Naive B cell (primary cell): ENCODE measurements at regions not wholly inside any gene's neighbourhood (a gene's known extent, or its start where the extent isn't known, plus 50 kb on each side); places are given as distances from the start of the nearest gene placed in this dataset.
"Not testable (repeated sequence)": the region's sequence is repeated elsewhere in the genome, so short reads cannot be mapped to it uniquely, and the experiment has no call there.

ENCODE experiments used
- ATAC-seq, 2 donors: fragments of 150-1000 bp; cut with Tn5 transposase; 2 replicates each; pipeline ENCODE4 v1.10.0; 2021; ENCODE audit warnings: low read depth in 2 of 2, mild to moderate bottlenecking in 2 of 2, moderate library complexity in 2 of 2
- DNase-seq: peaks from one replicate; pipeline ENCODE4 v3.0.0; 2022
- H3K27ac Mint-ChIP-seq, 6 donors: one replicate each; pipeline ENCODE4 v1.8.0; 2020 to 2022; ENCODE audit warnings: mild to moderate bottlenecking in 6 of 6, mixed read lengths in 6 of 6, moderate library complexity in 5 of 6, inconsistent platforms in 2 of 6
- H3K27me3 Mint-ChIP-seq, 3 donors: one replicate each; pipeline ENCODE4 v1.8.0; 2021 to 2022; ENCODE audit warnings: mixed read lengths in 3 of 3, mild to moderate bottlenecking in 1 of 3
- H3K36me3 Mint-ChIP-seq, 2 donors: one replicate each; pipeline ENCODE4 v1.8.0; 2020 to 2022; ENCODE audit warnings: mixed read lengths in 2 of 2, inconsistent platforms in 1 of 2, mild to moderate bottlenecking in 1 of 2
- H3K4me1 Mint-ChIP-seq, 3 donors: one replicate each; pipeline ENCODE4 v1.8.0; 2020 to 2022; ENCODE audit warnings: mixed read lengths in 3 of 3, inconsistent platforms in 1 of 3, mild to moderate bottlenecking in 1 of 3, moderate library complexity in 1 of 3
- H3K4me3 Mint-ChIP-seq, 8 donors: one replicate each; pipeline ENCODE4 v1.8.0; 2020 to 2022; ENCODE audit warnings: mild to moderate bottlenecking in 8 of 8, mixed read lengths in 8 of 8, moderate library complexity in 8 of 8, inconsistent platforms in 2 of 8
- H3K9me3 Mint-ChIP-seq, 7 donors: one replicate each; pipeline ENCODE4 v1.8.0; 2020 to 2022; ENCODE audit warnings: mixed read lengths in 7 of 7, mild to moderate bottlenecking in 5 of 7, inconsistent platforms in 2 of 7, moderate library complexity in 1 of 7

GRCh38 chr11:96481771-96482170 lies 92.0 kb downstream of the JRKL start:
- Mint-ChIP-seq H3K9me3 (peaks cover 0 to 12% (median 4%) of the 10 kb centered on the region in 7 donors), H3K36me3 (no peaks in the 10 kb centered on the region), H3K27me3 (peaks cover 15 to 22% (median 19%) of the 10 kb centered on the region in 3 donors), H3K4me1 (no peaks in the 10 kb centered on the region), H3K27ac (no peak overlapping the region), H3K4me3 (no peak overlapping the region)
- no peak for DNase-seq
- ATAC-seq, result no peak

GRCh38 chr11:96482193-96482592 lies 92.4 kb downstream of the JRKL start:
- no peak overlapping the region for H3K4me3 Mint-ChIP-seq
- no peaks in the 10 kb centered on the region for H3K36me3 Mint-ChIP-seq
- H3K4me1 Mint-ChIP-seq, result no peaks in the 10 kb centered on the region
- no peak for ATAC-seq
- H3K27me3 Mint-ChIP-seq, result peaks cover 15 to 22% (median 19%) of the 10 kb centered on the region in 3 donors
- no peak for DNase-seq
- H3K27ac Mint-ChIP-seq, result no peak overlapping the region
- peaks cover 0 to 8% (median 3%) of the 10 kb centered on the region in 7 donors for H3K9me3 Mint-ChIP-seq

- DNase-seq, result no peak
- Mint-ChIP-seq H3K4me1 (no peaks in the 10 kb centered on the region), H3K36me3 (no peaks in the 10 kb centered on the region), H3K27me3 (peaks cover 22 to 28% (median 22%) of the 10 kb centered on the region in 3 donors), H3K4me3 (no peak overlapping the region), H3K9me3 (peaks cover 0 to 6% (median 1%) of the 10 kb centered on the region in 7 donors), H3K27ac (peak overlapping the region in 1 of 6 donors; percentile 5)
- ATAC-seq, result no peak
These were observed 93.7 kb downstream of the JRKL start for GRCh38 chr11:96483374-96483955.

GRCh38 chr11:96484361-96484760 lies 94.5 kb downstream of the JRKL start:
- Mint-ChIP-seq H3K9me3 (peaks cover 0 to 11% (median 0%) of the 10 kb centered on the region in 7 donors), H3K4me1 (no peaks in the 10 kb centered on the region), H3K4me3 (no peak overlapping the region), H3K27ac (no peak overlapping the region), H3K27me3 (peaks cover 26 to 29% (median 28%) of the 10 kb centered on the region in 3 donors), H3K36me3 (no peaks in the 10 kb centered on the region)
- DNase-seq (no peak), ATAC-seq (no peak)

GRCh38 chr11:96486890-96487611 lies 97.2 kb downstream of the JRKL start:
- Mint-ChIP-seq H3K36me3 (no peaks in the 10 kb centered on the region), H3K27me3 (peaks cover 28 to 43% (median 32%) of the 10 kb centered on the region in 3 donors), H3K27ac (no peak overlapping the region), H3K9me3 (peaks cover 0 to 11% (median 2%) of the 10 kb centered on the region in 7 donors), H3K4me1 (no peaks in the 10 kb centered on the region), H3K4me3 (no peak overlapping the region)
- DNase-seq (no peak), ATAC-seq (no peak)

- Mint-ChIP-seq H3K27me3 (peaks cover 19 to 40% (median 24%) of the 10 kb centered on the region in 3 donors), H3K9me3 (peaks cover 0 to 11% (median 2%) of the 10 kb centered on the region in 7 donors)
- not testable (repeated sequence) for DNase-seq, H3K4me1 Mint-ChIP-seq, H3K36me3 Mint-ChIP-seq, H3K4me3 Mint-ChIP-seq, H3K27ac Mint-ChIP-seq, ATAC-seq
These were observed 99.1 kb downstream of the JRKL start for GRCh38 chr11:96488911-96489310.

GRCh38 chr11:96500440-96500839 lies 110.6 kb downstream of the JRKL start:
- no peak for DNase-seq
- peaks cover 0 to 5% (median 0%) of the 10 kb centered on the region in 7 donors for H3K9me3 Mint-ChIP-seq
- no peaks in the 10 kb centered on the region for H3K36me3 Mint-ChIP-seq
- H3K27ac Mint-ChIP-seq, result no peak overlapping the region
- no peaks in the 10 kb centered on the region for H3K4me1 Mint-ChIP-seq
- peaks cover 0 to 9% (median 3%) of the 10 kb centered on the region in 3 donors for H3K27me3 Mint-ChIP-seq
- ATAC-seq, result no peak
- H3K4me3 Mint-ChIP-seq, result no peak overlapping the region

- no peaks in the 10 kb centered on the region for H3K9me3 Mint-ChIP-seq
- no peak overlapping the region for H3K4me3 Mint-ChIP-seq
- H3K36me3 Mint-ChIP-seq, result no peaks in the 10 kb centered on the region
- no peaks in the 10 kb centered on the region for H3K4me1 Mint-ChIP-seq
- no peak for DNase-seq
- H3K27ac Mint-ChIP-seq, result no peak overlapping the region
- no peaks in the 10 kb centered on the region for H3K27me3 Mint-ChIP-seq
- no peak for ATAC-seq
These were observed 116.2 kb downstream of the JRKL start for GRCh38 chr11:96506041-96506440.

- H3K36me3 Mint-ChIP-seq, result no peaks in the 10 kb centered on the region
These were observed 117.1 kb downstream of the JRKL start for GRCh38 chr11:96506953-96507354.

GRCh38 chr11:96508861-96509260 lies 119.0 kb downstream of the JRKL start:
- no peaks in the 10 kb centered on the region for H3K27me3 Mint-ChIP-seq
- no peak for DNase-seq
- H3K9me3 Mint-ChIP-seq, result peaks cover 0 to 4% (median 0%) of the 10 kb centered on the region in 7 donors
- H3K4me3 Mint-ChIP-seq, result no peak overlapping the region
- H3K4me1 Mint-ChIP-seq, result no peaks in the 10 kb centered on the region
- ATAC-seq, result no peak
- H3K27ac Mint-ChIP-seq, result no peak overlapping the region
- no peaks in the 10 kb centered on the region for H3K36me3 Mint-ChIP-seq

More at GRCh38 chr11:96506953-96507354, 117.1 kb downstream of the JRKL start:
- no peak overlapping the region for H3K4me3 Mint-ChIP-seq
- DNase-seq (no peak), ATAC-seq (no peak)
- no peak overlapping the region for H3K27ac Mint-ChIP-seq
- H3K9me3 Mint-ChIP-seq, result no peaks in the 10 kb centered on the region
- H3K4me1 Mint-ChIP-seq, result no peaks in the 10 kb centered on the region
- H3K27me3 Mint-ChIP-seq, result no peaks in the 10 kb centered on the region

GRCh38 chr11:96520939-96521338 lies 131.1 kb downstream of the JRKL start:
- ATAC-seq (no peak), DNase-seq (no peak)
- Mint-ChIP-seq H3K27ac (no peak overlapping the region), H3K27me3 (peaks cover 0 to 12% (median 10%) of the 10 kb centered on the region in 3 donors), H3K4me3 (no peak overlapping the region), H3K4me1 (no peaks in the 10 kb centered on the region), H3K36me3 (no peaks in the 10 kb centered on the region), H3K9me3 (peaks cover 0 to 12% (median 8%) of the 10 kb centered on the region in 7 donors)

GRCh38 chr11:96523656-96524055 lies 133.8 kb downstream of the JRKL start:
- H3K27me3 Mint-ChIP-seq, result peaks cover 0 to 18% (median 17%) of the 10 kb centered on the region in 3 donors
- no peak overlapping the region for H3K27ac Mint-ChIP-seq
- H3K4me3 Mint-ChIP-seq, result no peak overlapping the region
- no peak for ATAC-seq
- no peak for DNase-seq
- peaks cover 5 to 21% (median 8%) of the 10 kb centered on the region in 7 donors for H3K9me3 Mint-ChIP-seq
- H3K4me1 Mint-ChIP-seq, result no peaks in the 10 kb centered on the region
- H3K36me3 Mint-ChIP-seq, result no peaks in the 10 kb centered on the region

GRCh38 chr11:96524475-96524874 lies 134.7 kb downstream of the JRKL start:
- DNase-seq (no peak), ATAC-seq (no peak)
- H3K9me3 Mint-ChIP-seq, result peaks cover 11 to 29% (median 13%) of the 10 kb centered on the region in 7 donors
- H3K36me3 Mint-ChIP-seq, result no peaks in the 10 kb centered on the region
- no peak overlapping the region for H3K4me3 Mint-ChIP-seq
- H3K27me3 Mint-ChIP-seq, result peaks cover 0 to 18% (median 17%) of the 10 kb centered on the region in 3 donors
- no peak overlapping the region for H3K27ac Mint-ChIP-seq
- no peaks in the 10 kb centered on the region for H3K4me1 Mint-ChIP-seq

GRCh38 chr11:96530473-96530872 lies 140.7 kb downstream of the JRKL start:
- H3K9me3 Mint-ChIP-seq, result peaks cover 12 to 56% (median 24%) of the 10 kb centered on the region in 7 donors

More at GRCh38 chr11:96530473-96530872, 140.7 kb downstream of the JRKL start:
- Mint-ChIP-seq H3K4me3 (no peak overlapping the region), H3K27me3 (peaks cover 0 to 9% (median 8%) of the 10 kb centered on the region in 3 donors), H3K36me3 (no peaks in the 10 kb centered on the region), H3K27ac (peak overlapping the region in 1 of 6 donors; percentile 17), H3K4me1 (no peaks in the 10 kb centered on the region)
- ATAC-seq (no peak), DNase-seq (no peak)
